ENCODE measurements at regions not wholly inside any gene's neighbourhood (a gene's known extent, or its start where the extent isn't known, plus 50 kb on each side); places are given as distances from the start of the nearest gene placed in this dataset.

DNA sequence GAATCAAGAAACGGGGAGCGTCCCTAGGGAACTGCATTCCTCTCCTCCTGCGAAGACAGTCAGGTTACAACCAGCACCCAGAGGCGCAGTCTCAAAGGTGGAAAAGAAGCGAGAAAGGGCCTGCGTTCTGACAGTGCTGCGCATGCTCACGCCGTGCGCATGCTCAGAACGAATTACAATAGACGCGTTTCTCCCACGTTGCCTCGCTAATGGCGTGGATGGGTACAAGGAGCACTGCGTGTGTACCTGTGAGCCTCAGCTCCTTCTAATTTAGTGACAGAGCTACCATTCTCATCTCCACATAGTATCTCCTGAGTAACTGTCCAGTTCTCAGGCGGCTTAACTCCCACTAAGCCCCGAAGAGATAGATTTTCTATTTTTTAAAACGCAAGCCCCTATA lies 448.8 kb downstream of the TXNL1 start:
- H2BK120ac ChIP-seq (replicated peaks; ENCODE audit: low read depth, low read length): no peak overlapping the region
- no peak overlapping the region for H2AK5ac ChIP-seq (ENCODE audit: low read depth, low read length)
- H3K36me3 ChIP-seq (ENCODE audit: control insufficient read depth in 2 of 4, insufficient read depth in 4 of 4, low read length in 3 of 4): no peaks in the 10 kb centered on the region
- no peak overlapping the region for H3K18ac ChIP-seq (ENCODE audit: extremely low read depth, low read length)
- H3K4me2 ChIP-seq (ENCODE audit: insufficient read depth in 1 of 2, low read depth in 2 of 2, low read length in 2 of 2): no peak overlapping the region
- H2AFZ ChIP-seq (ENCODE audit: low read length): no peak overlapping the region; the same call in 1 of the 2 replicates
- H3K14ac ChIP-seq (ENCODE audit: insufficient read length): no peak overlapping the region
- no peak overlapping the region for H3K4ac ChIP-seq (replicated peaks; ENCODE audit: insufficient read length, low read depth, low read length)
- no peaks in the 10 kb centered on the region for H3K79me2 ChIP-seq (ENCODE audit: control insufficient read depth in 1 of 2, insufficient read depth in 2 of 2, low read length in 2 of 2)
- no peak overlapping the region for H4K91ac ChIP-seq (replicated peaks; ENCODE audit: insufficient read length, low read length)
- DNase-seq (ENCODE audit: low read depth in 1 of 2, low spot score in 2 of 2): no peak
- no peaks in the 10 kb centered on the region for H3K79me1 ChIP-seq (ENCODE audit: low read depth, low read length)
- H3K4me3 ChIP-seq (ENCODE audit: extremely low read depth in 1 of 4, insufficient read depth in 2 of 4, low read depth in 3 of 4, low read length in 4 of 4): no peak overlapping the region
- CTCF ChIA-PET (ENCODE audit: partially characterized antibody): no interaction called here
- H4K8ac ChIP-seq (ENCODE audit: extremely low read depth, insufficient read depth, low read length): no peak overlapping the region
- no peak overlapping the region for H2BK15ac ChIP-seq (ENCODE audit: low read length)
- no peak overlapping the region for H4K5ac ChIP-seq (ENCODE audit: insufficient read length, low read depth, low read length)
- no peak overlapping the region for H3K9ac ChIP-seq (replicated peaks in 1 of 4; ENCODE audit: extremely low read depth in 1 of 4, low read depth in 3 of 4, low read length in 3 of 4)
- FAIRE-seq: no peak
- H3K56ac ChIP-seq (replicated peaks; ENCODE audit: insufficient read length, low read depth, low read length): no peak overlapping the region
- H2BK12ac ChIP-seq (ENCODE audit: low read depth, low read length): no peak overlapping the region
- H3K23me2 ChIP-seq (ENCODE audit: low read depth, low read length): no peaks in the 10 kb centered on the region
- H3K27me3 ChIP-seq (replicated peaks in 1 of 4; ENCODE audit: control insufficient read depth in 3 of 4, extremely low read depth in 1 of 4, insufficient read depth in 3 of 4, low read length in 3 of 4): no peaks in the 10 kb centered on the region
- POLR2A ChIA-PET (ENCODE audit: partially characterized antibody): no interaction called here
- H3K27ac ChIP-seq (ENCODE audit: low read depth, low read length): no peak overlapping the region
- 96% methylated on average over 20 of the region's 20 CpGs; no CpG with 5 or more reads in 1 of the 2 experiments for WGBS, 2 experiments (ENCODE audit: extremely low coverage in 1 of 2, insufficient coverage in 1 of 2, insufficient read length in 1 of 2, insufficient replicate concordance in 2 of 2, low coverage in 1 of 2, low lambda C conversion rate in 2 of 2, missing lambda C conversion rate in 1 of 2)
- H3K23ac ChIP-seq (ENCODE audit: insufficient read length): no peak overlapping the region
- H2BK20ac ChIP-seq (ENCODE audit: low read length): no peak overlapping the region
- no peaks in the 10 kb centered on the region for H3K4me1 ChIP-seq (replicated peaks in 1 of 4; ENCODE audit: control insufficient read depth in 3 of 4, insufficient read depth in 4 of 4, low read length in 3 of 4)
- no peaks in the 10 kb centered on the region for H3K9me3 ChIP-seq (ENCODE audit: insufficient read depth in 2 of 2, low read depth in 1 of 2, low read length in 1 of 2)
- no peaks in the 10 kb centered on the region for H4K20me1 ChIP-seq (replicated peaks in 1 of 2; ENCODE audit: control insufficient read depth in 1 of 2, insufficient read depth in 2 of 2, low read length in 2 of 2)
- no peak overlapping the region for H2BK5ac ChIP-seq (ENCODE audit: low read depth, low read length)
- no peak for TF ChIP-seq FOSL1 (IDR thresholded peaks at IDR 0.05; ENCODE audit: insufficient read depth, low read depth, low read length)

Measured in H1 (cell line).